GM23248 (cell line): ENCODE measurements at regions not wholly inside any gene's neighbourhood (a gene's known extent, or its start where the extent isn't known, plus 50 kb on each side); places are given as distances from the start of the nearest gene placed in this dataset.

Source experiments
- DNase-seq: peaks from one replicate; pipeline ENCODE4 v3.0.0-alpha.2; 2015
- H2AFZ ChIP-seq: fragments of 200-600 bp; sonication (generic); 2 replicates; pipeline ENCODE4 v1.6.1; 2016; ENCODE audit warnings: antibody characterized with exemption
- H3F3A ChIP-seq: fragments of 200-600 bp; sonication (generic); 2 replicates; pipeline ENCODE4 v1.6.1; 2016; ENCODE audit warnings: mild to moderate bottlenecking, antibody characterized with exemption, mixed run types; ENCODE audit not compliant: insufficient read depth
- H3K27ac ChIP-seq: fragments of 200-600 bp; sonication (generic); 2 replicates; pipeline ENCODE4 v1.5.1; 2016; ENCODE audit warnings: mild to moderate bottlenecking
- H3K27me3 ChIP-seq: fragments of 200-600 bp; sonication (generic); replicated peaks from 2 replicates; pipeline ENCODE4 v1.6.1; 2016; ENCODE audit warnings: mild to moderate bottlenecking; ENCODE audit not compliant: insufficient read depth
- H3K36me3 ChIP-seq: fragments of 200-600 bp; sonication (generic); 2 replicates; pipeline ENCODE4 v1.6.1; 2016; ENCODE audit warnings: low read depth, mild to moderate bottlenecking
- H3K4me1 ChIP-seq: fragments of 200-600 bp; sonication (generic); 2 replicates; pipeline ENCODE4 v1.6.1; 2016; ENCODE audit warnings: mild to moderate bottlenecking; ENCODE audit not compliant: insufficient read depth
- H3K4me2 ChIP-seq: fragments of 200-600 bp; sonication (generic); one replicate; pipeline ENCODE4 v1.6.1; 2016; ENCODE audit warnings: mild to moderate bottlenecking; ENCODE audit not compliant: unreplicated experiment
- H3K4me3 ChIP-seq: fragments of 200-600 bp; sonication (generic); 2 replicates; pipeline ENCODE4 v1.5.1; 2016; ENCODE audit warnings: mild to moderate bottlenecking
- H3K79me2 ChIP-seq: fragments of 200-600 bp; sonication (generic); 2 replicates; pipeline ENCODE4 v1.6.1; 2016; ENCODE audit warnings: mild to moderate bottlenecking; ENCODE audit not compliant: insufficient read depth
- H3K9ac ChIP-seq: fragments of 200-600 bp; sonication (generic); 2 replicates; pipeline ENCODE4 v1.6.1; 2016; ENCODE audit warnings: mild to moderate bottlenecking
- H3K9me2 ChIP-seq: fragments of 200-600 bp; sonication (generic); 2 replicates; pipeline ENCODE4 v1.6.1; 2016; ENCODE audit warnings: mixed run types, mild to moderate bottlenecking, moderate library complexity; ENCODE audit not compliant: insufficient read depth
- H3K9me3 ChIP-seq: fragments of 200-600 bp; sonication (generic); one replicate; pipeline ENCODE4 v1.6.1; 2017; ENCODE audit warnings: low read depth
- H4K20me1 ChIP-seq: fragments of 200-600 bp; sonication (generic); 2 replicates; pipeline ENCODE4 v1.6.0; 2016; ENCODE audit not compliant: insufficient read depth
- EZH2 ChIP-seq: fragments of 200-600 bp; sonication (generic); IDR thresholded peaks from 2 replicates; pipeline ENCODE4 v1.6.1; 2018; ENCODE audit warnings: antibody characterized with exemption, mild to moderate bottlenecking; ENCODE audit not compliant: insufficient read depth, poor library complexity, severe bottlenecking
- EZH2phosphoT487 ChIP-seq: fragments of 200-600 bp; sonication (generic); IDR thresholded peaks from 2 replicates; pipeline ENCODE4 v1.6.1; 2018; ENCODE audit warnings: antibody characterized with exemption, moderate library complexity, mild to moderate bottlenecking, low read depth; ENCODE audit not compliant: insufficient read depth
- WGBS, 2 experiments: methylation state at CpG; one replicate each; pipeline ENCODE4 v1.1.6; 2015 to 2017; ENCODE audit warnings: low lambda C conversion rate in 2 of 2, low coverage in 1 of 2; ENCODE audit errors: missing lambda C conversion rate in 2 of 2; 5-methylcytosine and 5-hydroxymethylcytosine counted together
- in situ Hi-C: fragments of 300-500 bp; cut with MboI; formaldehyde crosslinking; loops from 2 replicates; pipeline ENCODE4 v1.15.0; 2020

DNA sequence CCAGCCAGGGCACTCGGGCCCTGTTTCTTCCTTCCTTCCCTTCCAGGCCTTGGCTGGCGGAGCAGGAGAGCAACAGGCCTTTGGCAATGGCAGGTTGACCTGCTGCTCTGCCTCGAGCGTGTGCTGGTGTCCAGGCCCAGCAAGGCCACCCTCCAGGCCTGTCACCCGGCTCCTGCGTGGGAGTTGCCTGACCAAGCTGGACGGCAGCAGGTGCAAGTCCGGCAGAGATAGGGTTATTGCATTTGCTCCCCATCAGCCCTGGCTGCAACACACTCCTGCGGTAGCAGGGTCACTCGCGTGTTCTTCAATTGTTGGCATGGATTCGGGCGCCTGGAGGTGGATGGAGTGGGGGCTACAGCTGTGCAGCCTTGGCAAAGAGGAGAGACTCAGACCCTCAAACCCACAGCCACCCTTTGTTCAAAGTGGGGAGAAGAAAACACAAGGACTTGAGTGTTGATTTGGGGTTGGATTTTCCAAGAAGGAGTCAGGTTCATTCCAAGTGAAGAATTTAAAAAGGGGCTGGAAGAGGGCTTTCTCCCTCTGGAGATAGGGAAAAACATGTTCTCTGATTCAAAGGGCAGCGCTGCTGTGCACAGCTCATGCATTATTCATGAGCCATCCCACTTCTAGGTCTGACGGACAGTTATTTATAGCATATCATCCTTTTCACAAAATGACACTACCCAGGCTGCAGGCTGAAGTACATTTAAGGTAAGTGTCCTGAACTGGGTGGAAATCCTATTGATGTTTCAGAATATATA lies 64.2 kb upstream of the PITRM1 start:
- no peaks in the 10 kb centered on the region for H3K4me1 ChIP-seq
- H4K20me1 ChIP-seq, result no peaks in the 10 kb centered on the region
- no peak overlapping the region for H2AFZ ChIP-seq
- no peak overlapping the region for H3K9ac ChIP-seq
- no peak overlapping the region for H3K4me2 ChIP-seq
- H3K9me3 ChIP-seq, result no peaks in the 10 kb centered on the region
- in situ Hi-C loops, result loop anchor here (25.0 kb wide), 3 partner anchors 1000 to 1425 kb away; no protein-coding TSS in a partner anchor
- no peaks in the 10 kb centered on the region for H3K9me2 ChIP-seq
- no peaks in the 10 kb centered on the region for H3F3A ChIP-seq
- no peak overlapping the region for H3K27ac ChIP-seq
- 94 to 96% methylated on average over 15 of the region's 15 CpGs for WGBS, 2 experiments
- TF ChIP-seq EZH2, result no peak
- TF ChIP-seq EZH2phosphoT487, result no peak
- no peaks in the 10 kb centered on the region for H3K27me3 ChIP-seq
- no peak overlapping the region for H3K4me3 ChIP-seq
- no peaks in the 10 kb centered on the region for H3K79me2 ChIP-seq
- no peaks in the 10 kb centered on the region for H3K36me3 ChIP-seq
- no peak for DNase-seq

DNA sequence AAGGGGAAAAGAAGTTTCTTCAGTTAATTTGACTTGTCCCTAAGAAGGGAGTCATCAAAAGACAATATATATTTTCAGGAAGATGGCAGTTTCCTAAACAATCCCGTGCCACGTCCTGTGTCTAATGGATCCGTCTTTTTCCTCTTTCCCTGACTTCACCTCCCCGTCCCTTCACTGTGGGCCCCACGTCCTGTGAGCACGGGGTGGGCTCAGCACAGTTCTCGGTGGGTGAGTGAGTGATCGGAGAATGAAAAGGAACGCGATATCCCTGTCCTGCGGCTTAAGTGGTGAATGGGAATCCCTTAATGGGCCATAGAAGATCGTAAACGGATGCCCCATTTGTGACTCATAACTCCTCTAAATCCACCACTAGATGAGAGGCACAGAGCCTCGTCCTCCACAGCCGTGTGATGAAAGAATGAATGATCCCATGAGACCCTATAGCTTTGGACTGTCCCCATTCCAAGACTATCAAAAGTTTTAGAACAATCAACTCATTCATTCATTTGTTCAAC lies 63.5 kb upstream of the PITRM1 start:
- Histone ChIP-seq H3K9me2 (no peaks in the 10 kb centered on the region), H3K9me3 (no peaks in the 10 kb centered on the region), H3K36me3 (no peaks in the 10 kb centered on the region), H3F3A (no peaks in the 10 kb centered on the region), H3K4me2 (no peak overlapping the region), H3K4me3 (no peak overlapping the region), H2AFZ (no peak overlapping the region), H3K27ac (no peak overlapping the region), H3K79me2 (no peaks in the 10 kb centered on the region), H3K9ac (no peak overlapping the region), H3K27me3 (no peaks in the 10 kb centered on the region), H3K4me1 (no peaks in the 10 kb centered on the region), H4K20me1 (no peaks in the 10 kb centered on the region)
- in situ Hi-C loops, result loop anchor here (25.0 kb wide), 3 partner anchors 1001 to 1426 kb away; no protein-coding TSS in a partner anchor
- TF ChIP-seq EZH2phosphoT487 (no peak), EZH2 (no peak)
- no peak for DNase-seq
- WGBS, 2 experiments, result 93% methylated on average over 15 of the region's 15 CpGs

- TF ChIP-seq EZH2phosphoT487 (no peak), EZH2 (no peak)
- Histone ChIP-seq H3K27ac (no peak overlapping the region), H3F3A (no peaks in the 10 kb centered on the region), H3K79me2 (no peaks in the 10 kb centered on the region), H3K4me2 (no peak overlapping the region), H3K27me3 (no peaks in the 10 kb centered on the region), H3K9me2 (no peaks in the 10 kb centered on the region), H3K4me1 (no peaks in the 10 kb centered on the region), H2AFZ (no peak overlapping the region), H3K9me3 (no peaks in the 10 kb centered on the region), H3K36me3 (no peaks in the 10 kb centered on the region), H3K9ac (no peak overlapping the region), H4K20me1 (no peaks in the 10 kb centered on the region), H3K4me3 (no peak overlapping the region)
- WGBS, 2 experiments, result 88 to 89% methylated on average over 10 of the region's 10 CpGs
- in situ Hi-C loops, result loop anchor here (25.0 kb wide), 3 partner anchors 1002 to 1427 kb away; no protein-coding TSS in a partner anchor
- no peak for DNase-seq
Measured at GRCh38 chr10:3235395-3235794, 62.8 kb upstream of the PITRM1 start.

DNA sequence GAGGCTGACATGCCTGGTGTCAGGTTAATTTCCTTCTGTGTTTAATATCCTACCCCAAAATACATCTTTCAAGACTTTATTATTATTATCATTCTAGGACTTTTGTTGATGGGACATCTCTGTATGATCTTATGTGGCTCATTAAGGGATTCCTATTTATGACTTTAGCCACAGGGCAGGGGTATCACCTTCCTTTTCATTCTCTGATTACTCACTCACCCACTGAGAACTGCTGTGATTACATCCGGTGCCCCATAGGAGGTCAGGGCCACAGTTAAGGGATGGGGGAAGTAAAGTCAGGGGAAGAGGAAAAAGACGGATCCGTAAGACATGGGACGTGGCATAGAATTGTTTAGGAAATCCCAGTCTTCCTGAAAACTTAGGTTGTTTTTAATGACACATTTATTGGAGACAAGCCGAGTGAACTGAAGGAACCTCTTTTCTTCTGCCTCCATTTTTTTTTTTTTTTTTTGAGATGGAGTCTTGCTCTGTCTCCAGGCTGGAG lies 61.0 kb upstream of the PITRM1 start:
- no peaks in the 10 kb centered on the region for H3K9me3 ChIP-seq
- in situ Hi-C loops, result loop anchor here (25.0 kb wide), 3 partner anchors 1004 to 1429 kb away; no protein-coding TSS in a partner anchor
- H3K27me3 ChIP-seq, result no peaks in the 10 kb centered on the region
- no peak overlapping the region for H3K27ac ChIP-seq
- WGBS, 2 experiments, result 90 to 92% methylated on average over 5 of the region's 5 CpGs
- no peaks in the 10 kb centered on the region; the same call in 1 of the 2 replicates for H3F3A ChIP-seq
- no peaks in the 10 kb centered on the region for H3K4me1 ChIP-seq
- no peaks in the 10 kb centered on the region for H3K79me2 ChIP-seq
- no peaks in the 10 kb centered on the region for H4K20me1 ChIP-seq
- DNase-seq, result no peak
- H3K9me2 ChIP-seq, result no peaks in the 10 kb centered on the region
- H3K4me2 ChIP-seq, result no peak overlapping the region
- no peak overlapping the region for H3K4me3 ChIP-seq
- H3K36me3 ChIP-seq, result no peaks in the 10 kb centered on the region
- TF ChIP-seq EZH2 (no peak), EZH2phosphoT487 (no peak)
- no peak overlapping the region for H2AFZ ChIP-seq
- no peak overlapping the region for H3K9ac ChIP-seq
